Stimulated activated memory B cell treated with anti-CD40 and anti-IgM and Interleukin-4, amounts not matched to agents 10 μg/mL and 1 μg/mL and 100 μg/mL, for 72 hours (primary cell): ENCODE measurements at regions not wholly inside any gene's neighbourhood (a gene's known extent, or its start where the extent isn't known, plus 50 kb on each side); places are given as distances from the start of the nearest gene placed in this dataset.

Experiments used
- ATAC-seq: fragments of 150-1000 bp; cut with Tn5 transposase; 2 replicates; pipeline ENCODE4 v1.10.0; 2021
- H3K27ac Mint-ChIP-seq: one replicate; pipeline ENCODE4 v1.8.0; 2022; ENCODE audit warnings: mild to moderate bottlenecking, mixed read lengths
- H3K27me3 Mint-ChIP-seq: one replicate; pipeline ENCODE4 v1.8.0; 2022; ENCODE audit warnings: mixed read lengths
- H3K36me3 Mint-ChIP-seq: one replicate; pipeline ENCODE4 v1.8.0; 2022; ENCODE audit warnings: mixed read lengths
- H3K4me1 Mint-ChIP-seq: one replicate; pipeline ENCODE4 v1.8.0; 2022; ENCODE audit warnings: mixed read lengths
- H3K4me3 Mint-ChIP-seq: one replicate; pipeline ENCODE4 v1.8.0; 2022; ENCODE audit warnings: mild to moderate bottlenecking, moderate library complexity, mixed read lengths
- H3K9me3 Mint-ChIP-seq: one replicate; pipeline ENCODE4 v1.8.0; 2022; ENCODE audit warnings: mixed read lengths

DNA sequence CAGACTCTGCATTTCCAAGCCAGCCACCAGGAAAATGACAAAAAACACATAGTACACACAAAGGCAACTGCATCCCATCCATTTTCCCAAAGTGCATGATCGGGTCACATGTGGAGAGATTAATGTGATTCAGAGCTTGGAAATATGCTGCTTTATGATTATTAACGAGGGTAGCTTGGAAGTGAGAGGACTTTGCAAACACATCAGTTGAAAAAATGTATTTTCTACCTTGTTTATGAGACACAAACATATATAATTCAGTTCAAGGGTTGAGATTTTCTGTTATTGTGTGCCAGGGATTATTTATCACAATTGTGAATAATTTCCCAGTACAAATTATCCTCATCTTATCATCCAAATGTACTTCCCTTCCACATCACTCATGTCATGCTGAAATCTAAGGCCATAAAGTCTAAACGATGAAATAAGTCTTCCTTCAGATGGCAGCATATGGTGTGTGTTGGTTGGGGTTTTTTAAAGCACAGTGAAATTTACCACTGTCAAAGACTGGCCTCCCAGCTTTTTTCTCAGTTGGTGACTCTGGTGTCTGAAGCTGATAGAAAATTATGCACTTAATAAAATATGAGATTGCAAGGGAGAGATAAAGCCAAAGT is 104.7 kb upstream of the ADAMTS18 start:
- no peak overlapping the region for H3K27ac Mint-ChIP-seq
- ATAC-seq = no peak
- H3K9me3 Mint-ChIP-seq = no peaks in the 10 kb centered on the region
- no peak overlapping the region for H3K4me3 Mint-ChIP-seq
- H3K4me1 Mint-ChIP-seq = no peaks in the 10 kb centered on the region
- H3K36me3 Mint-ChIP-seq = no peaks in the 10 kb centered on the region
- no peaks in the 10 kb centered on the region for H3K27me3 Mint-ChIP-seq

- ATAC-seq = no peak
- H3K36me3 Mint-ChIP-seq = no peaks in the 10 kb centered on the region
- no peak overlapping the region for H3K27ac Mint-ChIP-seq
- no peaks in the 10 kb centered on the region for H3K4me1 Mint-ChIP-seq
- H3K4me3 Mint-ChIP-seq = no peak overlapping the region
- H3K27me3 Mint-ChIP-seq = no peaks in the 10 kb centered on the region
- H3K9me3 Mint-ChIP-seq = no peaks in the 10 kb centered on the region
Observed at GRCh38 chr16:77540646-77541045, 105.8 kb upstream of the ADAMTS18 start.

GRCh38 chr16:77541165-77541564 is 106.3 kb upstream of the ADAMTS18 start:
- no peak overlapping the region for H3K4me3 Mint-ChIP-seq
- H3K4me1 Mint-ChIP-seq = no peaks in the 10 kb centered on the region
- H3K27me3 Mint-ChIP-seq = no peaks in the 10 kb centered on the region
- no peaks in the 10 kb centered on the region for H3K36me3 Mint-ChIP-seq
- ATAC-seq = no peak
- no peaks in the 10 kb centered on the region for H3K9me3 Mint-ChIP-seq
- no peak overlapping the region for H3K27ac Mint-ChIP-seq

- H3K27ac Mint-ChIP-seq = no peak overlapping the region
- ATAC-seq = no peak
Observed at GRCh38 chr16:77548151-77548550, 113.3 kb upstream of the ADAMTS18 start.

GRCh38 chr16:77548766-77549165 is 113.9 kb upstream of the ADAMTS18 start:
- Mint-ChIP-seq H3K4me3 (no peak overlapping the region), H3K4me1 (no peaks in the 10 kb centered on the region), H3K27ac (no peak overlapping the region), H3K9me3 (peaks cover 3% of the 10 kb centered on the region), H3K36me3 (no peaks in the 10 kb centered on the region), H3K27me3 (no peaks in the 10 kb centered on the region)
- ATAC-seq = no peak

More at GRCh38 chr16:77548151-77548550, 113.3 kb upstream of the ADAMTS18 start:
- H3K9me3 Mint-ChIP-seq = peaks cover 3% of the 10 kb centered on the region
- H3K36me3 Mint-ChIP-seq = no peaks in the 10 kb centered on the region
- H3K4me1 Mint-ChIP-seq = no peaks in the 10 kb centered on the region
- H3K27me3 Mint-ChIP-seq = no peaks in the 10 kb centered on the region
- H3K4me3 Mint-ChIP-seq = no peak overlapping the region

DNA sequence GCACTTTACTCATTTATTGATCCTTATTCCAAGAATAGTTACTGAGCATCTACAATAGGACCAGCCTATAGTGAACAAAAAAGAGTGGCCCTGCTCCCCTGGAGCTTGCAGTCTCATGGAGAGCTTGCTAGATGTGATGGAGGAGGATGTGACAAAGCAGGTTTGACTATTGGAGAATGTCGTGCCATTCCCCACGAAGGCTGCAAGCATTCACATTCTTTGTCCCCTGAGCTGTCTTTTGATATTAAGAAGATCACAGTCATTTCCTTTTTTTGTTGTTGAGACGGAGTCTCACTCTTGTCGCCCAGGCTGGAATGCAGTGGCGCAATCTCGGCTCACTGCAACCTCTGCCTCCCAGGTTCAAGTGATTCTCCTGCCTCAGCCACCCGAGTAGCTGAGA is 115.0 kb upstream of the ADAMTS18 start:
- Mint-ChIP-seq H3K4me1 (no peaks in the 10 kb centered on the region), H3K4me3 (no peak overlapping the region), H3K9me3 (peaks cover 3% of the 10 kb centered on the region), H3K36me3 (no peaks in the 10 kb centered on the region), H3K27me3 (no peaks in the 10 kb centered on the region), H3K27ac (no peak overlapping the region)
- no peak for ATAC-seq

GRCh38 chr16:77551357-77551756 is 116.5 kb upstream of the ADAMTS18 start:
- Mint-ChIP-seq H3K27ac (no peak overlapping the region), H3K9me3 (peaks cover 3% of the 10 kb centered on the region), H3K27me3 (peaks cover 9% of the 10 kb centered on the region), H3K4me3 (no peak overlapping the region), H3K36me3 (no peaks in the 10 kb centered on the region), H3K4me1 (no peaks in the 10 kb centered on the region)
- ATAC-seq = no peak

- H3K9me3 Mint-ChIP-seq = no peaks in the 10 kb centered on the region
- ATAC-seq = no peak
- H3K27me3 Mint-ChIP-seq = peaks cover 18% of the 10 kb centered on the region
- no peaks in the 10 kb centered on the region for H3K4me1 Mint-ChIP-seq
- no peak overlapping the region for H3K27ac Mint-ChIP-seq
- H3K4me3 Mint-ChIP-seq = no peak overlapping the region
- H3K36me3 Mint-ChIP-seq = no peaks in the 10 kb centered on the region
Observed at GRCh38 chr16:77553130-77553529, 118.3 kb upstream of the ADAMTS18 start.

- Mint-ChIP-seq H3K36me3 (no peaks in the 10 kb centered on the region), H3K27me3 (peaks cover 18% of the 10 kb centered on the region), H3K9me3 (no peaks in the 10 kb centered on the region), H3K4me3 (no peak overlapping the region), H3K27ac (no peak overlapping the region), H3K4me1 (no peaks in the 10 kb centered on the region)
- ATAC-seq = no peak
Observed at GRCh38 chr16:77555126-77555525, 120.3 kb upstream of the ADAMTS18 start.

DNA sequence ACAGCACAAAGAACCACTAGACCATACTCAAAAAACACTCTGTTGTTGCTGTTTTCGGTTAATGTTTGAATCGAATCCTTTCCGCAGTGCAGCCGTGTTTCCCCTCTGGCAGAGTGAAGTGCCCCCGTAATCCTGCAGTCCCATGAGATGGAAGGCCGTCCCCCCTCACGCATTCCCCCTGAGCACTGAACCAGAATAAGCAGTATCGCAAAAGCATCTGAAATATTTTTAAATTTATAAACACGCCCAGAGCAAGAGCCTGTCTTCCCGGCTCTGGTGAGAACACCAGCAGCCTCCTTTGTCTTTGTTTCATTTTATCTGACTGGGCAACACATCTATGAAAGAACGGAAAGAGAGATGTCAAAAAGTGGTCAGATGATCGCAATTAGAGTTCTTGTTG is 121.0 kb upstream of the ADAMTS18 start:
- H3K9me3 Mint-ChIP-seq = no peaks in the 10 kb centered on the region
- no peaks in the 10 kb centered on the region for H3K4me1 Mint-ChIP-seq
- H3K4me3 Mint-ChIP-seq = no peak overlapping the region
- no peak overlapping the region for H3K27ac Mint-ChIP-seq
- no peak for ATAC-seq
- H3K36me3 Mint-ChIP-seq = no peaks in the 10 kb centered on the region
- peaks cover 18% of the 10 kb centered on the region for H3K27me3 Mint-ChIP-seq

GRCh38 chr16:77556201-77556873 is 121.5 kb upstream of the ADAMTS18 start:
- H3K36me3 Mint-ChIP-seq = no peaks in the 10 kb centered on the region
- peaks cover 18% of the 10 kb centered on the region for H3K27me3 Mint-ChIP-seq
- no peaks in the 10 kb centered on the region for H3K4me1 Mint-ChIP-seq
- no peaks in the 10 kb centered on the region for H3K9me3 Mint-ChIP-seq
- H3K4me3 Mint-ChIP-seq = no peak overlapping the region
- no peak overlapping the region for H3K27ac Mint-ChIP-seq
- ATAC-seq = no peak

DNA sequence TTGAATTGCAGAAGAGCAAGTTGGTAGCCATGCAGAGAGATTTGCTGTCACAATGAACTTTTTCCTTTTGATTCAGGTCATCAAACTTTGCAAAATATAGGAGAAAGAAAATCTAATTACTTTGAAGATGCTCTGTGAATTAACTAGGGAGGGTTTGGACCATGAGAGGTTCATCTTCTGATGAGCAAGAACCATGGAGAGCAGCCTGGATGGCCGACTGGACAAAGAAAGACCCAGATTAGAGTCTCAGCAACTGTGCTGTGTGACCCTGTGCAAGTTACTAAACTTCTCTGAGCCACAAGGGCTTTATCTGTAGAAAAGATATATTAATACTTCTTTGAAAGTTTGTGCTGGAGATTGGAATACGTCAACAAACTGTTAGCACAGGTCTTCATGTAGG is 122.6 kb upstream of the ADAMTS18 start:
- no peak for ATAC-seq
- Mint-ChIP-seq H3K27me3 (peaks cover 18% of the 10 kb centered on the region), H3K36me3 (no peaks in the 10 kb centered on the region), H3K4me1 (no peaks in the 10 kb centered on the region), H3K27ac (no peak overlapping the region), H3K4me3 (no peak overlapping the region), H3K9me3 (no peaks in the 10 kb centered on the region)

- Mint-ChIP-seq H3K4me3 (no peak overlapping the region), H3K4me1 (no peaks in the 10 kb centered on the region), H3K9me3 (no peaks in the 10 kb centered on the region), H3K36me3 (no peaks in the 10 kb centered on the region), H3K27ac (no peak overlapping the region), H3K27me3 (peaks cover 25% of the 10 kb centered on the region)
- no peak for ATAC-seq
Observed at GRCh38 chr16:77558786-77559185, 124.0 kb upstream of the ADAMTS18 start.

- H3K27ac Mint-ChIP-seq = no peak overlapping the region
- no peak overlapping the region for H3K4me3 Mint-ChIP-seq
- H3K4me1 Mint-ChIP-seq = no peaks in the 10 kb centered on the region
- H3K36me3 Mint-ChIP-seq = no peaks in the 10 kb centered on the region
- no peak for ATAC-seq
- H3K27me3 Mint-ChIP-seq = peaks cover 17% of the 10 kb centered on the region
- no peaks in the 10 kb centered on the region for H3K9me3 Mint-ChIP-seq
Observed at GRCh38 chr16:77562497-77562896, 127.7 kb upstream of the ADAMTS18 start.

GRCh38 chr16:77564791-77565390 is 130.1 kb upstream of the ADAMTS18 start:
- H3K9me3 Mint-ChIP-seq = no peaks in the 10 kb centered on the region
- no peak for ATAC-seq
- H3K4me1 Mint-ChIP-seq = no peaks in the 10 kb centered on the region
- peaks cover 17% of the 10 kb centered on the region for H3K27me3 Mint-ChIP-seq
- H3K36me3 Mint-ChIP-seq = no peaks in the 10 kb centered on the region
- no peak overlapping the region for H3K4me3 Mint-ChIP-seq
- H3K27ac Mint-ChIP-seq = no peak overlapping the region

DNA sequence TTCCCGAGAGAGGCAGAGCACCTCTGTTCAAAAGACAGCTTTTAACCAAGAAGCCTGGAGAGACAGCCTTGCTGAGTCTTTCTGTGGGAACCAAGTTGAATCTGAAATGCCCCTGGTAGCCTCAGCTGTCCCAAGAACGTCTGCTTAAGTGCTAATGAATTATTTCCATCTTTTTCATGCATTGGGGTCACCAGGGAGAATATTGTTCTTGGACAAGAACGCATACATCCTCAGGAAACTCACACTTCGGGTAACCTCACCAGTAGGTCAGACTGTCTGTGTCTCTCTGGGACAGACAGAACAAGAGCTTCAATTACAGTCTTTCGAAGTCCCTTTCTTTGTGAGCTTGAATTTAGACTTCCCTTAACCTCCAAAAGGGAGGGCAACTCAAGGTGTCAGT is 134.6 kb upstream of the ADAMTS18 start:
- no peaks in the 10 kb centered on the region for H3K9me3 Mint-ChIP-seq
- H3K27me3 Mint-ChIP-seq = peaks cover 5% of the 10 kb centered on the region
- H3K4me3 Mint-ChIP-seq = no peak overlapping the region
- no peaks in the 10 kb centered on the region for H3K36me3 Mint-ChIP-seq
- no peak for ATAC-seq
- H3K27ac Mint-ChIP-seq = no peak overlapping the region
- no peaks in the 10 kb centered on the region for H3K4me1 Mint-ChIP-seq
